ENCODE measurements at regions not wholly inside any gene's neighbourhood (a gene's known extent, or its start where the extent isn't known, plus 50 kb on each side); places are given as distances from the start of the nearest gene placed in this dataset.

- no peak for DNase-seq (ENCODE audit: low read depth)
- in situ Hi-C loops (cut with HindIII; ENCODE audit: low pct_unique_long_range_greater_than_20kb, low sequenced_read_pairs): no loop called here
Observed at GRCh38 chr19:31102674-31103073, 246.6 kb downstream of the TSHZ3 start.

GRCh38 chr19:31100981-31101380 is 248.3 kb downstream of the TSHZ3 start:
- DNase-seq (ENCODE audit: low read depth): no peak
- in situ Hi-C loops (cut with HindIII; ENCODE audit: low pct_unique_long_range_greater_than_20kb, low sequenced_read_pairs): no loop called here

GRCh38 chr19:31100206-31100590 is 249.0 kb downstream of the TSHZ3 start:
- no peak for DNase-seq (ENCODE audit: low read depth)
- in situ Hi-C loops (cut with HindIII; ENCODE audit: low pct_unique_long_range_greater_than_20kb, low sequenced_read_pairs): no loop called here

- in situ Hi-C loops (cut with HindIII; ENCODE audit: low pct_unique_long_range_greater_than_20kb, low sequenced_read_pairs): no loop called here
- no peak for DNase-seq (ENCODE audit: low read depth)
Observed at GRCh38 chr19:31099515-31100205, 249.6 kb downstream of the TSHZ3 start.

GRCh38 chr19:31098836-31099235 is 250.4 kb downstream of the TSHZ3 start:
- DNase-seq (ENCODE audit: low read depth): no peak
- in situ Hi-C loops (cut with HindIII; ENCODE audit: low pct_unique_long_range_greater_than_20kb, low sequenced_read_pairs): no loop called here

GRCh38 chr19:31096935-31097545 is 252.2 kb downstream of the TSHZ3 start:
- in situ Hi-C loops (cut with HindIII; ENCODE audit: low pct_unique_long_range_greater_than_20kb, low sequenced_read_pairs): no loop called here
- no peak for DNase-seq (ENCODE audit: low read depth)

GRCh38 chr19:31096062-31096830 is 253.0 kb downstream of the TSHZ3 start:
- no peak for DNase-seq (ENCODE audit: low read depth)
- in situ Hi-C loops (cut with HindIII; ENCODE audit: low pct_unique_long_range_greater_than_20kb, low sequenced_read_pairs): no loop called here

GRCh38 chr19:31095100-31095804 is 254.0 kb downstream of the TSHZ3 start:
- in situ Hi-C loops (cut with HindIII; ENCODE audit: low pct_unique_long_range_greater_than_20kb, low sequenced_read_pairs): no loop called here
- no peak for DNase-seq (ENCODE audit: low read depth)

- DNase-seq (ENCODE audit: low read depth): no peak
- in situ Hi-C loops (cut with HindIII; ENCODE audit: low pct_unique_long_range_greater_than_20kb, low sequenced_read_pairs): no loop called here
Observed at GRCh38 chr19:31092274-31092673, 257.0 kb downstream of the TSHZ3 start.

- DNase-seq (ENCODE audit: low read depth): no peak
- in situ Hi-C loops (cut with HindIII; ENCODE audit: low pct_unique_long_range_greater_than_20kb, low sequenced_read_pairs): no loop called here
Observed at GRCh38 chr19:31089681-31090080, 259.6 kb downstream of the TSHZ3 start.

GRCh38 chr19:31085125-31085524 is 264.1 kb downstream of the TSHZ3 start:
- no peak for DNase-seq (ENCODE audit: low read depth)
- in situ Hi-C loops (cut with HindIII; ENCODE audit: low pct_unique_long_range_greater_than_20kb, low sequenced_read_pairs): no loop called here

- no peak for DNase-seq (ENCODE audit: low read depth)
- in situ Hi-C loops (cut with HindIII; ENCODE audit: low pct_unique_long_range_greater_than_20kb, low sequenced_read_pairs): no loop called here
Observed at GRCh38 chr19:31083105-31083504, 266.1 kb downstream of the TSHZ3 start.

GRCh38 chr19:31075146-31075655 is 274.0 kb downstream of the TSHZ3 start:
- in situ Hi-C loops (cut with HindIII; ENCODE audit: low pct_unique_long_range_greater_than_20kb, low sequenced_read_pairs): no loop called here
- no peak for DNase-seq (ENCODE audit: low read depth)

- in situ Hi-C loops (cut with HindIII; ENCODE audit: low pct_unique_long_range_greater_than_20kb, low sequenced_read_pairs): no loop called here
- no peak for DNase-seq (ENCODE audit: low read depth)
Observed at GRCh38 chr19:31074199-31075125, 274.8 kb downstream of the TSHZ3 start.

- DNase-seq (ENCODE audit: low read depth): no peak
- in situ Hi-C loops (cut with HindIII; ENCODE audit: low pct_unique_long_range_greater_than_20kb, low sequenced_read_pairs): no loop called here
Observed at GRCh38 chr19:31073485-31074198, 275.6 kb downstream of the TSHZ3 start.

GRCh38 chr19:31072451-31072850 is 276.8 kb downstream of the TSHZ3 start:
- no peak for DNase-seq (ENCODE audit: low read depth)
- in situ Hi-C loops (cut with HindIII; ENCODE audit: low pct_unique_long_range_greater_than_20kb, low sequenced_read_pairs): no loop called here

- DNase-seq (ENCODE audit: low read depth): no peak
- in situ Hi-C loops (cut with HindIII; ENCODE audit: low pct_unique_long_range_greater_than_20kb, low sequenced_read_pairs): no loop called here
Observed at GRCh38 chr19:31071136-31071855, 277.9 kb downstream of the TSHZ3 start.
